Choroid plexus epithelial cell (primary cell): ENCODE measurements at regions not wholly inside any gene's neighbourhood (a gene's known extent, or its start where the extent isn't known, plus 50 kb on each side); places are given as distances from the start of the nearest gene placed in this dataset.
A peak's percentile ranks its signal among the peaks of the same experiment; 100 is the strongest.

Source experiments
- DNase-seq: peaks from one replicate; pipeline ENCODE4 v3.0.0-alpha.2; 2010; ENCODE audit warnings: low read depth
- H3K4me3 ChIP-seq: 2 replicates; pipeline ENCODE4 v1.5.1; 2011; ENCODE audit warnings: low read depth, mild to moderate bottlenecking, control low read depth, low read length, moderate library complexity
- TF ChIP-seq, protein P1 (sequence below): conservative IDR thresholded peaks from 2 replicates; pipeline ENCODE4 v1.5.1; 2011; ENCODE audit warnings: low read depth, mild to moderate bottlenecking, control low read depth, inconsistent platforms, low read length, moderate library complexity

DNA sequence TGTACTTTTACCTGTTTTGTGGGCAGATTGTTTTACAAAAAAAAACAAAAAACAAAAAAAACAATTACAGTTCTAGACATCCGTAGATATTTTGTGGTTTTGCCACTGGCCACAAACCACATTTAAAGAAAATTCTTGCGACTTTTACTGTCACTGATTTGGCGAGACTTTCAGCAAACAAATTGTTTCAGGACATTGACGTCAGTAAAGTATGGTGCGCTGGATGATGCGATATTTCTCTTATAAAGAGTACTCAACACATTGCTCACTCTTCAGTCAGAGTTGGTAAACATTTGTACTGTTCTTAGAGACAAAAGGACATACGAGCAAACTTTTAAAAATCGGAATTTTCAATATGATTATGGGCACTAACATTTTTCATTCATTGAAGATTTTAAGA lies 229.8 kb downstream of the HAO1 start:
- TF ChIP-seq, protein P1, sequence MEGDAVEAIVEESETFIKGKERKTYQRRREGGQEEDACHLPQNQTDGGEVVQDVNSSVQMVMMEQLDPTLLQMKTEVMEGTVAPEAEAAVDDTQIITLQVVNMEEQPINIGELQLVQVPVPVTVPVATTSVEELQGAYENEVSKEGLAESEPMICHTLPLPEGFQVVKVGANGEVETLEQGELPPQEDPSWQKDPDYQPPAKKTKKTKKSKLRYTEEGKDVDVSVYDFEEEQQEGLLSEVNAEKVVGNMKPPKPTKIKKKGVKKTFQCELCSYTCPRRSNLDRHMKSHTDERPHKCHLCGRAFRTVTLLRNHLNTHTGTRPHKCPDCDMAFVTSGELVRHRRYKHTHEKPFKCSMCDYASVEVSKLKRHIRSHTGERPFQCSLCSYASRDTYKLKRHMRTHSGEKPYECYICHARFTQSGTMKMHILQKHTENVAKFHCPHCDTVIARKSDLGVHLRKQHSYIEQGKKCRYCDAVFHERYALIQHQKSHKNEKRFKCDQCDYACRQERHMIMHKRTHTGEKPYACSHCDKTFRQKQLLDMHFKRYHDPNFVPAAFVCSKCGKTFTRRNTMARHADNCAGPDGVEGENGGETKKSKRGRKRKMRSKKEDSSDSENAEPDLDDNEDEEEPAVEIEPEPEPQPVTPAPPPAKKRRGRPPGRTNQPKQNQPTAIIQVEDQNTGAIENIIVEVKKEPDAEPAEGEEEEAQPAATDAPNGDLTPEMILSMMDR: no peak
- DNase-seq: no peak
- no peak overlapping the region for H3K4me3 ChIP-seq

DNA sequence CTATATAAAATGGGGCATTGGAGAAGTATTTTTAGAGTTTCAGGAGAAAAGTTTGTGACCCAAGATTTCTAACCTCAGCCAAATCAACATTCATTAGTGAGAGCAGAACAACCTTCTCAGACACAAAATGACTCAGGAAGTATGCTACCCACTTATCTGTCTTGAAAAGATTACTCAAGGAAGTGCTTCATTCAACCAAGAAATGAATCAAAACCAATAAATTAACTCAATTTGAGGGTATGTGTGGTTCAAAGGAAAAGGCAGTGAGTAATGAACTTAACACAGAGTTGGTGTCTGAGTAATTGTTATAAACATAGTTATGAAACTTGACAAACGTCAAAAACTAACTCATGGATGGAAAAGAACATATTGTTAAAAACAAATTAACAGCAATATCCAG lies 227.6 kb downstream of the HAO1 start:
- H3K4me3 ChIP-seq: no peak overlapping the region
- TF ChIP-seq, protein P1: no peak
- DNase-seq: no peak

- no peak for DNase-seq
- no peak overlapping the region for H3K4me3 ChIP-seq
- TF ChIP-seq, protein P1: no peak
Observed at GRCh38 chr20:7714549-7714948, 225.7 kb downstream of the HAO1 start.

- H3K4me3 ChIP-seq: no peak overlapping the region
- no peak for DNase-seq
- TF ChIP-seq, protein P1: no peak
Observed at GRCh38 chr20:7716286-7716972, 223.8 kb downstream of the HAO1 start.

GRCh38 chr20:7722564-7722963 lies 217.7 kb downstream of the HAO1 start:
- no peak overlapping the region for H3K4me3 ChIP-seq
- no peak for DNase-seq
- TF ChIP-seq, protein P1: no peak

GRCh38 chr20:7723284-7723683 lies 217.0 kb downstream of the HAO1 start:
- peak; percentile 48 for DNase-seq
- TF ChIP-seq, protein P1: no peak
- H3K4me3 ChIP-seq: no peak overlapping the region

DNA sequence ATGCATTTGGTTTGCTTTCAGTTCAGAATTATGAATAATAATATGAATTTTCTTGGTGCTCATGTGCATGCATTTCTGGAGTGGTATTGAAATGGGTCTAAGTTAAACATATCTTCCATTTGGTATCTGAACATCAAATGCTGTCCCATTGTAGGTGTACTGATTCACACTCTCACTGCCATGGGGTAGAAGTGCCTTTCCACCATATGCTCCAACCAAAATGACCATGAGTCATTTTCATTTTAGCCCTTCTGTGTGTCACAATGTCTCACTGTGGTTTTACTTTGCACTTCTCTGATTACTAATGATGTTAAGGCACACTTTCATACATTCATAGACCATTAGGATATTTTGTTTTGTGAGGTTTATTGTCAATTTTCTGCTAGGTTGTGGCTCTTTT lies 211.9 kb downstream of the HAO1 start:
- TF ChIP-seq, protein P1: no peak
- DNase-seq: no peak

More for the DNA sequence above, 211.9 kb downstream of the HAO1 start:
- H3K4me3 ChIP-seq: no peak overlapping the region
